GM21447 (cell line): ENCODE measurements at regions not wholly inside any gene's neighbourhood (a gene's known extent, or its start where the extent isn't known, plus 50 kb on each side); places are given as distances from the start of the nearest gene placed in this dataset.
"Not testable (repeated sequence)": the region's sequence is repeated elsewhere in the genome, so short reads cannot be mapped to it uniquely, and the experiment has no call there.

Experiments used
- ATAC-seq: cut with Tn5 transposase; IDR thresholded peaks from one replicate; pipeline ENCODE4 v1.9.1; 2021; ENCODE audit not compliant: unreplicated experiment

- no peak for ATAC-seq
These were observed 585.7 kb downstream of the ACTL7B start for GRCh38 chr9:108270051-108270450.

GRCh38 chr9:108269371-108269770, 586.4 kb downstream of the ACTL7B start:
- ATAC-seq: no peak

- ATAC-seq: no peak
These were observed 590.7 kb downstream of the ACTL7B start for GRCh38 chr9:108265065-108265464.

- no peak for ATAC-seq
These were observed 591.7 kb downstream of the ACTL7B start for GRCh38 chr9:108264093-108264492.

- no peak for ATAC-seq
These were observed 593.0 kb downstream of the ACTL7B start for GRCh38 chr9:108262836-108263235.

GRCh38 chr9:108259917-108260675, 595.7 kb downstream of the ACTL7B start:
- no peak for ATAC-seq

GRCh38 chr9:108258640-108259039, 597.1 kb downstream of the ACTL7B start:
- ATAC-seq: no peak

GRCh38 chr9:108257382-108257781, 598.4 kb downstream of the ACTL7B start:
- no peak for ATAC-seq

GRCh38 chr9:108254236-108254635, 601.5 kb downstream of the ACTL7B start:
- no peak for ATAC-seq

- not testable (repeated sequence) for ATAC-seq
These were observed 608.4 kb downstream of the ACTL7B start for GRCh38 chr9:108247391-108247790.

- ATAC-seq: no peak
These were observed 609.9 kb downstream of the ACTL7B start for GRCh38 chr9:108245901-108246300.

GRCh38 chr9:108245331-108245730, 610.5 kb downstream of the ACTL7B start:
- ATAC-seq: no peak

GRCh38 chr9:108244686-108245085, 611.1 kb downstream of the ACTL7B start:
- ATAC-seq: no peak

- ATAC-seq: no peak
These were observed 614.3 kb downstream of the ACTL7B start for GRCh38 chr9:108241384-108242073.

GRCh38 chr9:108239696-108240321, 616.0 kb downstream of the ACTL7B start:
- no peak for ATAC-seq

- no peak for ATAC-seq
These were observed 620.2 kb downstream of the ACTL7B start for GRCh38 chr9:108235609-108236008.

GRCh38 chr9:108234811-108235210, 621.0 kb downstream of the ACTL7B start:
- no peak for ATAC-seq

GRCh38 chr9:108225149-108225800, 630.5 kb downstream of the ACTL7B start:
- no peak for ATAC-seq

- ATAC-seq: no peak
These were observed 631.1 kb downstream of the ACTL7B start for GRCh38 chr9:108224716-108225115.

- ATAC-seq: no peak
These were observed 636.1 kb downstream of the ACTL7B start for GRCh38 chr9:108219664-108220063.
